Epithelial cell of proximal tubule (primary cell): ENCODE measurements at regions not wholly inside any gene's neighbourhood (a gene's known extent, or its start where the extent isn't known, plus 50 kb on each side); places are given as distances from the start of the nearest gene placed in this dataset.

Source experiments
- DNase-seq: peaks from one replicate; pipeline ENCODE4 v3.0.0-alpha.2; 2011; ENCODE audit warnings: low read depth
- H3K4me3 ChIP-seq: 2 replicates; pipeline ENCODE4 v1.5.1; 2011; ENCODE audit warnings: low read depth, mild to moderate bottlenecking, low read length
- TF ChIP-seq, protein P1 (sequence below): conservative IDR thresholded peaks from 2 replicates; pipeline ENCODE4 v1.5.1; 2012; ENCODE audit warnings: low read depth, mild to moderate bottlenecking, low read length

DNA sequence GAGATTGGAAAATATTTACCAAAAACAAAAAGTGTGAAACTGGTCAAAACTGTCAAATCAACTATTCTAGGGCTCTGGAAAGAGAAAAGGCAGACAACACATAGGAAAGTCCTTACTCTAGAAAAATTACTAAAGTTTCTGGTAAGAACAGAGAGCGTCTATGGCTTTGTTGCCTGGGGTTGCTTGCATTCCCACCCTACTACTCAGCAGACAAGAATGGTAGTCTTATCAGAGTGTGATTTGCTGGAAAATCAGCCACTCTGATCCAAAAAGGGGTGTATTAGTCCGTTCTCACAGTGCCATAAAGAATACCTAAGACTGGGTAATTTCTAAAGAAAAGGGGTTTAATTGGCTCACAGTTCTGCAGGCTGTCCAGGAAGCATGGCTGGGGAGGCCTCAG is 50.3 kb upstream of the CDH20 start:
- DNase-seq, result no peak
- no peak overlapping the region for H3K4me3 ChIP-seq
- TF ChIP-seq, protein P1, sequence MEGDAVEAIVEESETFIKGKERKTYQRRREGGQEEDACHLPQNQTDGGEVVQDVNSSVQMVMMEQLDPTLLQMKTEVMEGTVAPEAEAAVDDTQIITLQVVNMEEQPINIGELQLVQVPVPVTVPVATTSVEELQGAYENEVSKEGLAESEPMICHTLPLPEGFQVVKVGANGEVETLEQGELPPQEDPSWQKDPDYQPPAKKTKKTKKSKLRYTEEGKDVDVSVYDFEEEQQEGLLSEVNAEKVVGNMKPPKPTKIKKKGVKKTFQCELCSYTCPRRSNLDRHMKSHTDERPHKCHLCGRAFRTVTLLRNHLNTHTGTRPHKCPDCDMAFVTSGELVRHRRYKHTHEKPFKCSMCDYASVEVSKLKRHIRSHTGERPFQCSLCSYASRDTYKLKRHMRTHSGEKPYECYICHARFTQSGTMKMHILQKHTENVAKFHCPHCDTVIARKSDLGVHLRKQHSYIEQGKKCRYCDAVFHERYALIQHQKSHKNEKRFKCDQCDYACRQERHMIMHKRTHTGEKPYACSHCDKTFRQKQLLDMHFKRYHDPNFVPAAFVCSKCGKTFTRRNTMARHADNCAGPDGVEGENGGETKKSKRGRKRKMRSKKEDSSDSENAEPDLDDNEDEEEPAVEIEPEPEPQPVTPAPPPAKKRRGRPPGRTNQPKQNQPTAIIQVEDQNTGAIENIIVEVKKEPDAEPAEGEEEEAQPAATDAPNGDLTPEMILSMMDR, result no peak
